ENCODE measurements at regions not wholly inside any gene's neighbourhood (a gene's known extent, or its start where the extent isn't known, plus 50 kb on each side); places are given as distances from the start of the nearest gene placed in this dataset.

DNA sequence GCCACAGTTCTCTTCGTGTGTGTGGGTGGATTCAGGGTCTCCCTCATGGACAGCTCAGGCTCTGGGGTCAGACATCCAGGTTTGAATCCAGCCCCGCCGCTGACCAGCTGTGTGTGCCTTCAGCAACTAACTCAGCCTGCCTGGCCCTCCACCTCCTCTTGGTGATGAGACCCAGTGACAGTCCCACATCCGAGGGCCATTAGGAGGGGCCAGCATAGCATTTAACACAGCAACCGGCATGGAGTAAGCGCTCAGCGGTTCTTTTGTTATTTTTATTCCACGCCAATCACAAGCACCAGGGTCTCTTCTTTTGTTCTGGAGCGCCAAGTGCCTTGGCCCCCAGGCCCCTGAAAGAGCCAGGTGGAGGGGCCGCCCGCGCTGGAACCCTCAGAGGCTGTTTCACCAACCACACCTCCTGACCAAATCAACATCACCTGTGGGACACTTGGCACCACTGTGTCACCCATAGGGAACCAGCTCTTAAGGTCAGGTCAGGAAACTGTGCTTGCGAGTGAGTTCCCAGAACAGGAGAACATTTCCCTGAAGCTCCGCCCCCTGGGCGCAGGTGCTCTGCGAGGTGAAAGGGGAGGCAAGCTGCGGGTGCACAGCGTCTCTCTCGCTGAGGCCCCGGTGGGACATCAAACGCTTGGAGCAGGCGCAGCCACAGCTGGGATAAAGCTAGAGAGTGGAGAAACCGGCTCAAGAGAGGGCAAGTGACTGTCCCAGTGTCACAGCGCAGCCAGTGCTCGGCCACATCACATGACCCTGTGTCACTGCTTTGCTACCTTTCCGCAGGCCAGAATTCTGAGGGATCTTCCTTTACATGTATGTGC is 311.3 kb downstream of the UACA start:
- H3K4me3 ChIP-seq (ENCODE audit: low read length): no peak overlapping the region
- no peak for DNase-seq (ENCODE audit: low read depth)

DNA sequence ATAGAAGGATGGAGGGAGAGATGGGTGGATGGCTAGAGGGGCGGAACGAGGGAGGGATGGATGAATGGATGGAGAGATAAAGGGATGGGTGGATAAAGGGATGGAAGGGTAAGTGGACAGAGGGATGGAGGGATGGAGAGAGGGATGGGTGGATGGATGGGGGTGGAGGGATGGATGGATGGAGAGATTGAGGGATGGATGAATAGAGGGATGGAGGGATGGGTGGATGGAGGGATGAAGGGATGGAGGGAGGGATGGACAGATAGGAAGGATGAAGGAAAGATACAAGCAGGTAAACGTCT is 313.3 kb downstream of the UACA start:
- no peak for DNase-seq (ENCODE audit: low read depth)
- TF ChIP-seq, protein P1, sequence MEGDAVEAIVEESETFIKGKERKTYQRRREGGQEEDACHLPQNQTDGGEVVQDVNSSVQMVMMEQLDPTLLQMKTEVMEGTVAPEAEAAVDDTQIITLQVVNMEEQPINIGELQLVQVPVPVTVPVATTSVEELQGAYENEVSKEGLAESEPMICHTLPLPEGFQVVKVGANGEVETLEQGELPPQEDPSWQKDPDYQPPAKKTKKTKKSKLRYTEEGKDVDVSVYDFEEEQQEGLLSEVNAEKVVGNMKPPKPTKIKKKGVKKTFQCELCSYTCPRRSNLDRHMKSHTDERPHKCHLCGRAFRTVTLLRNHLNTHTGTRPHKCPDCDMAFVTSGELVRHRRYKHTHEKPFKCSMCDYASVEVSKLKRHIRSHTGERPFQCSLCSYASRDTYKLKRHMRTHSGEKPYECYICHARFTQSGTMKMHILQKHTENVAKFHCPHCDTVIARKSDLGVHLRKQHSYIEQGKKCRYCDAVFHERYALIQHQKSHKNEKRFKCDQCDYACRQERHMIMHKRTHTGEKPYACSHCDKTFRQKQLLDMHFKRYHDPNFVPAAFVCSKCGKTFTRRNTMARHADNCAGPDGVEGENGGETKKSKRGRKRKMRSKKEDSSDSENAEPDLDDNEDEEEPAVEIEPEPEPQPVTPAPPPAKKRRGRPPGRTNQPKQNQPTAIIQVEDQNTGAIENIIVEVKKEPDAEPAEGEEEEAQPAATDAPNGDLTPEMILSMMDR (IDR thresholded peaks at IDR 0.05; ENCODE audit: insufficient read depth, low read depth, low read length, missing control alignments): no peak
- no peak overlapping the region for H3K4me3 ChIP-seq (ENCODE audit: low read length)

More for the DNA sequence above, 311.3 kb downstream of the UACA start:
- TF ChIP-seq, protein P1 (IDR thresholded peaks at IDR 0.05; ENCODE audit: insufficient read depth, low read depth, low read length, missing control alignments): no peak

DNA sequence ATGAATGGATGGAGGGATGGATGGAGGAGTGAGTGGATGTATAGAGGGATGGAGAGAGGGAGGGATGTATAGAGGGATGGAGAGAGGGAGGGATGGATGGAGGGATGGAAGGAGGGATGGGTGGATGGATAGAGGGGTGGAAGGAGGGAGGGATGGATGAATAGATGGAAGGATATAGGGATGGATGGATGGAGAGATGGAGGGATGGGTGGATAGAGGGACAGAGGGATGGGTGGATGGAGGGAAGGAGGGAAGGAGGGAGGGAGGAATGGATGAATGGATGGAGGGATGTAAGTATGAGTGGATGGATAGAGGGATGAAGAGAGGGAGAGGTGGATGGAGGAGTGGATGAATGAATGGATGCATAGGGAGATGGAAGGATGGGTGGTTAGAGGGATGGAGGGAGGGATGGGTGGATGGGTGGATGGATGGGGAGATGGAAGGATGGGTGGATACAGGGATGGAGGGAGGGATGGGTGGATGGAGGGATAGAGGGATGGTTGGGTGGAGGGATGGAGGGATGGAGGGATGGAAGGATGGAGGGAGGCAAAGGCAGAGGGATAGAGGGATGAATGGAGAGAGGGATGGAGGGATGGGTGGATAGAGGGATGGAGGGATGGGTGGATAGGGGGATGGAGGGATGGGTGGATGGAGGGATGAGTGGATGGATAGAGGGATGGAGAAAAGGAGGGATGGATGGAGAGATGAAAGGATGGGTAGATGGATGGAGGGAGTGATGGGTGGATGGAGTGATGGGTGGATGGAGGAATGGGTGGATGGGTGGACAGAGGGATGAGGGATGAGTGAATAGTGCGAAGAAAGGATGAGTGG is 313.8 kb downstream of the UACA start:
- TF ChIP-seq, protein P1 (IDR thresholded peaks at IDR 0.05; ENCODE audit: insufficient read depth, low read depth, low read length, missing control alignments): no peak
- no peak overlapping the region for H3K4me3 ChIP-seq (ENCODE audit: low read length)
- no peak for DNase-seq (ENCODE audit: low read depth)

DNA sequence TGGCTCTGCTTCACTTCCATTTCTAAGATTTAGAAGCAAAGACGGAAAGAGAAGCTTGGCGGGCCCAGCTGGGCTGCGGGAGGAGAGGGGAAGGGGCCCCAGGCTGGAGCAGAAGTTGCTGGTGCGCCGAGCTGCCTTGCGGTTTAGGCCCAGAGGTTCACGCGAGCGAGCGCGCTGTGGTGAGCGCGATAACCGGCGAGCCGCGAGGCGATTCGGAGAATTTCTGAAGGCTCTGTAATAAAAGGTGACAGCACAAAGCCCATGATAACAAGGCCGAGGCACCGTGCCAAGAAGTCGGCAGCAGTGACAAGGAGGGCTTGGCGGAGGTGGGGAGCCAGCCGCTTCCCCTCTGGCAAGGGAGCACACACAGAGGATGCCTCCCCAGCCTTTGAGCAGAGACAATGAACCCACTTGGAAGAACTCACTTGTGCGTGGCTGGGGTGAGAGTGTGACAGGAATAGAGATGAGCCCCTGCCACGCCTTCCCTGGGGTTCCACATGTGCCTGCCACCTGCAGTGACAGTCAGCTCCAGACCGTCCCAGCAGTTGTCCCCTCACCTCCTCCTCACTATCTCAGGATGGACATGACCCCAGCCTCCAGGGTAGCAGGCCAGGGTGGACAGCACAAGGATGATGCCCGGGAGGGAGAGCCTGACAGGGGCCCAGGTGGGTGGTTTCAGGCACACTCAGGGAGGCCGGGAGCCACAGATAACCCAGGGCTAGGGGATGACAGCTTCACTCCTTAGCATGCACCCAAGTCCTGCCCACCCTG is 315.2 kb downstream of the UACA start:
- DNase-seq (ENCODE audit: low read depth): no peak
- TF ChIP-seq, protein P1 (IDR thresholded peaks at IDR 0.05; ENCODE audit: insufficient read depth, low read depth, low read length, missing control alignments): no peak
- H3K4me3 ChIP-seq (ENCODE audit: low read length): no peak overlapping the region

DNA sequence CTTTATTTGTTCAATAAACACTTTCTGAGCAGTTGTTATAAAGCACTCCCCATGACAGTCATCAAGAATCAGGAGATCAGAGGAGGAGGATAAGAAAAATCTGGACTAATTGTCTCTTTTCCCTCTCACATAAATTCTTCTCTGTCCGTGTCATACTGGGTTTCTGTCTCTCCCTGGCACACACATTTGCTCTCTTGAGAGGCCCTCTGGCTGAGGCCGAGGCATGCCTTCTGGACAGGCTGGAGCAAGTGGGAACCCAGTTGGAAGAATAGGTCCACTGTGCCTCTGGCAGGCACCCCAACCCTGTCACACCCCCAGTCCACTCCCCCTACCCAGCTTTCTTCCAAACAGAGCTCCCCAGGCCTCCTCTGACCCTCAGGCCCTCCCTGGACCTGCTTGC is 315.8 kb downstream of the UACA start:
- TF ChIP-seq, protein P1 (IDR thresholded peaks at IDR 0.05; ENCODE audit: insufficient read depth, low read depth, low read length, missing control alignments): no peak
- no peak for DNase-seq (ENCODE audit: low read depth)
- H3K4me3 ChIP-seq (ENCODE audit: low read length): no peak overlapping the region

DNA sequence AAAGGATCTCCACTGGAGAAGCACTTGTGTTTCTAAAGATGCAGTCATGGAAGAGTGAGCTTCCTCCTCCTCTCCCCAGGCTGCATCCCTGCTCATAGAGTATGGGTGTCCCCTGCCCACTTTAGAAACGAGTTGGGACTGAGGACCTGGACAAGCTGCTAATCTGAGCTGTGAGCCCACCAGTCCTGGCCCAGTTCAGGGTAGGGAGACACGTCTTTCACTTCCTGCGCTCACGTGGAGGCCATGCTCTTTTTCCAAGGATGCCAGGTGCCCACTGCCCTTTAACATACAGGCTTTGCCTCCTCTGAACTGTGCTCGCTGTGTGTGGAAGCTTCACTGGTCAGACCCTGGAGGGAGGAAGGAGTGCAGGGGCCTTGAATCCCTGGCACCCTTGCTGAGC is 316.3 kb downstream of the UACA start:
- H3K4me3 ChIP-seq (ENCODE audit: low read length): no peak overlapping the region
- DNase-seq (ENCODE audit: low read depth): no peak
- TF ChIP-seq, protein P1 (IDR thresholded peaks at IDR 0.05; ENCODE audit: insufficient read depth, low read depth, low read length, missing control alignments): no peak

Measured in epithelial cell of esophagus (primary cell).